PFSK-1 (cell line): ENCODE measurements at regions not wholly inside any gene's neighbourhood (a gene's known extent, or its start where the extent isn't known, plus 50 kb on each side); places are given as distances from the start of the nearest gene placed in this dataset.

Experiments used
- FOXP2 ChIP-seq: optimal IDR thresholded peaks from 2 replicates; pipeline ENCODE3; 2011; ENCODE audit warnings: borderline replicate concordance, control low read depth, inconsistent platforms; ENCODE audit not compliant: insufficient read depth; ENCODE audit errors: extremely low read length, extremely low read depth
- POLR2AphosphoS5 ChIP-seq: IDR thresholded peaks from 2 replicates; pipeline ENCODE4 v1.6.1; 2012; ENCODE audit warnings: low read depth, mild to moderate bottlenecking, control low read depth, low read length, moderate library complexity
- REST ChIP-seq, 2 experiments: IDR thresholded peaks; 2 replicates each; pipeline versions ENCODE4 v1.6.1 to v1.8.0; 2011 to 2012; ENCODE audit warnings: low read depth in 2 of 2, low read length in 2 of 2, control low read depth in 1 of 2, inconsistent platforms in 1 of 2, mild to moderate bottlenecking in 1 of 2, moderate library complexity in 1 of 2; ENCODE audit not compliant: insufficient read depth in 1 of 2
- SIN3A ChIP-seq: IDR thresholded peaks from 2 replicates; pipeline ENCODE4 v1.6.1; 2012; ENCODE audit warnings: mild to moderate bottlenecking, low read length, moderate library complexity, borderline replicate concordance; ENCODE audit not compliant: insufficient read depth
- TAF1 ChIP-seq: IDR thresholded peaks from 2 replicates; pipeline ENCODE4 v1.6.1; 2012; ENCODE audit warnings: low read length, control low read depth, borderline replicate concordance; ENCODE audit not compliant: insufficient read depth

GRCh38 chr13:68692049-68692448 lies 1415.6 kb upstream of the ATXN8OS start:
- TF ChIP-seq TAF1 (no peak), POLR2AphosphoS5 (no peak), SIN3A (no peak), REST (IDR thresholded peaks at IDR 0.05; ENCODE audit: insufficient read depth in 1 of 2, low read depth in 2 of 2, low read length in 2 of 2) (no peak), FOXP2 (no peak)

GRCh38 chr13:68690567-68690966 lies 1417.1 kb upstream of the ATXN8OS start:
- TF ChIP-seq TAF1 (no peak), REST (IDR thresholded peaks at IDR 0.05; ENCODE audit: insufficient read depth in 1 of 2, low read depth in 2 of 2, low read length in 2 of 2) (no peak), POLR2AphosphoS5 (no peak), SIN3A (no peak), FOXP2 (no peak)

- TF ChIP-seq SIN3A (no peak), REST (IDR thresholded peaks at IDR 0.05; ENCODE audit: insufficient read depth in 1 of 2, low read depth in 2 of 2, low read length in 2 of 2) (no peak), TAF1 (no peak), FOXP2 (no peak), POLR2AphosphoS5 (no peak)
Observed at GRCh38 chr13:68676513-68677115, 1431.0 kb upstream of the ATXN8OS start.

- TF ChIP-seq POLR2AphosphoS5 (no peak), TAF1 (no peak), SIN3A (no peak)
Observed at GRCh38 chr13:68675209-68675608, 1432.4 kb upstream of the ATXN8OS start.

- TF ChIP-seq REST (IDR thresholded peaks at IDR 0.05; ENCODE audit: insufficient read depth in 1 of 2, low read depth in 2 of 2, low read length in 2 of 2) (no peak), POLR2AphosphoS5 (no peak), TAF1 (no peak)
Observed at GRCh38 chr13:68667863-68668262, 1437.7 kb upstream of the PCDH9 start.
